NCI-H1436 treated with DMSO at 0.1 percent for 48 hours (cell line): ENCODE measurements at regions not wholly inside any gene's neighbourhood (a gene's known extent, or its start where the extent isn't known, plus 50 kb on each side); places are given as distances from the start of the nearest gene placed in this dataset.

Experiments used
- DNase-seq: peaks from one replicate; lab custom pipeline; 2025; lab: John Stamatoyannopoulos, UW

GRCh38 chr9:115733318-115734110 is 420.1 kb upstream of the PAPPA start:
- DNase-seq = no peak

GRCh38 chr9:115739096-115739875 is 414.3 kb upstream of the PAPPA start:
- DNase-seq = no peak

- no peak for DNase-seq
These were observed 412.6 kb upstream of the PAPPA start for GRCh38 chr9:115740986-115741385.

- no peak for DNase-seq
These were observed 409.6 kb upstream of the PAPPA start for GRCh38 chr9:115743709-115744605.

GRCh38 chr9:115746496-115746895 is 407.1 kb upstream of the PAPPA start:
- no peak for DNase-seq

GRCh38 chr9:115747731-115748130 is 405.9 kb upstream of the PAPPA start:
- DNase-seq = no peak

- no peak for DNase-seq
These were observed 396.9 kb upstream of the PAPPA start for GRCh38 chr9:115756736-115757135.

GRCh38 chr9:115757461-115757860 is 396.1 kb upstream of the PAPPA start:
- no peak for DNase-seq

GRCh38 chr9:115758441-115758840 is 395.1 kb upstream of the PAPPA start:
- no peak for DNase-seq

- DNase-seq = no peak
These were observed 394.2 kb upstream of the PAPPA start for GRCh38 chr9:115759426-115759825.

- DNase-seq = no peak
These were observed 388.9 kb upstream of the PAPPA start for GRCh38 chr9:115764645-115765044.

GRCh38 chr9:115765060-115765459 is 388.5 kb upstream of the PAPPA start:
- DNase-seq = no peak

GRCh38 chr9:115766370-115766955 is 387.1 kb upstream of the PAPPA start:
- no peak for DNase-seq

GRCh38 chr9:115770521-115770920 is 383.1 kb upstream of the PAPPA start:
- no peak for DNase-seq

GRCh38 chr9:115775659-115776058 is 377.9 kb upstream of the PAPPA start:
- DNase-seq = no peak

- DNase-seq = no peak
These were observed 376.0 kb upstream of the PAPPA start for GRCh38 chr9:115777610-115778009.

GRCh38 chr9:115781070-115781736 is 372.4 kb upstream of the PAPPA start:
- DNase-seq = no peak

- no peak for DNase-seq
These were observed 367.3 kb upstream of the PAPPA start for GRCh38 chr9:115786321-115786720.

GRCh38 chr9:115790520-115790919 is 363.1 kb upstream of the PAPPA start:
- no peak for DNase-seq

- DNase-seq = no peak
These were observed 358.6 kb upstream of the PAPPA start for GRCh38 chr9:115794921-115795475.

- DNase-seq = no peak
These were observed 353.9 kb upstream of the PAPPA start for GRCh38 chr9:115799734-115800133.
